ENCODE measurements at regions not wholly inside any gene's neighbourhood (a gene's known extent, or its start where the extent isn't known, plus 50 kb on each side); places are given as distances from the start of the nearest gene placed in this dataset.
"Not testable (repeated sequence)": the region's sequence is repeated elsewhere in the genome, so short reads cannot be mapped to it uniquely, and the experiment has no call there.

- no peak for DNase-seq (ENCODE audit: low read depth, low spot score)
Observed at GRCh38 chr11:57941875-57942274, 81.8 kb upstream of the OR9Q1 start.

GRCh38 chr11:57942808-57943207 is 80.9 kb upstream of the OR9Q1 start:
- intact Hi-C loops (cut with micrococcal nuclease; ENCODE audit: unreplicated experiment) (no loop called here), in situ Hi-C loops (cut with HindIII; ENCODE audit: low pct_unique_long_range_greater_than_20kb, low sequenced_read_pairs) (no loop called here)
- ChIA-PET CTCF (no interaction called here), POLR2A (no interaction called here)
- H3K4me3 ChIP-seq (ENCODE audit: low read depth in 2 of 2, low read length in 2 of 2): no peak overlapping the region
- no peak for DNase-seq (ENCODE audit: low read depth, low spot score)
- no peaks in the 10 kb centered on the region for H3K36me3 ChIP-seq (ENCODE audit: control insufficient read depth, insufficient read depth, low read length)
- H3K27ac ChIP-seq (ENCODE audit: low read length): no peak overlapping the region
- no peaks in the 10 kb centered on the region for H3K9me3 ChIP-seq (ENCODE audit: control insufficient read depth, insufficient read depth, low read depth, low read length)
- BruUV-seq (replicated peaks): no TSS peak
- H3K4me1 ChIP-seq (ENCODE audit: control insufficient read depth, insufficient read depth, low read length): no peaks in the 10 kb centered on the region
- no peaks in the 10 kb centered on the region; the same call in 1 of the 2 replicates for H3K27me3 ChIP-seq (ENCODE audit: control insufficient read depth, insufficient read depth, low read length)
- TF ChIP-seq CTCF (IDR thresholded peaks at IDR 0.05) (no peak), SIN3A (IDR thresholded peaks at IDR 0.05; ENCODE audit: borderline replicate concordance, insufficient read depth, low read depth, low read length) (no peak), TCF7L2 (IDR thresholded peaks at IDR 0.05; ENCODE audit: low read depth, low read length) (no peak), REST (IDR thresholded peaks at IDR 0.05; ENCODE audit: insufficient read depth in 1 of 2, low read depth in 2 of 2, low read length in 1 of 2) (no peak), POLR2AphosphoS5 (IDR thresholded peaks at IDR 0.05; ENCODE audit: low read depth, low read length) (no peak)
- ATAC-seq: no peak

More at GRCh38 chr11:57941875-57942274, 81.8 kb upstream of the OR9Q1 start:
- Histone ChIP-seq H3K27ac (ENCODE audit: low read length) (no peak overlapping the region), H3K36me3 (ENCODE audit: control insufficient read depth, insufficient read depth, low read length) (no peaks in the 10 kb centered on the region), H3K4me1 (ENCODE audit: control insufficient read depth, insufficient read depth, low read length) (no peaks in the 10 kb centered on the region), H3K4me3 (ENCODE audit: low read depth in 2 of 2, low read length in 2 of 2) (no peak overlapping the region), H3K27me3 (ENCODE audit: control insufficient read depth, insufficient read depth, low read length) (no peaks in the 10 kb centered on the region; the same call in 1 of the 2 replicates), H3K9me3 (ENCODE audit: control insufficient read depth, insufficient read depth, low read depth, low read length) (no peaks in the 10 kb centered on the region)
- intact Hi-C loops (cut with micrococcal nuclease; ENCODE audit: unreplicated experiment): no loop called here
- in situ Hi-C loops (cut with HindIII; ENCODE audit: low pct_unique_long_range_greater_than_20kb, low sequenced_read_pairs): no loop called here
- TF ChIP-seq POLR2AphosphoS5 (IDR thresholded peaks at IDR 0.05; ENCODE audit: low read depth, low read length): no peak
- no peak for TF ChIP-seq TCF7L2 (IDR thresholded peaks at IDR 0.05; ENCODE audit: low read depth, low read length)
- TF ChIP-seq CTCF (IDR thresholded peaks at IDR 0.05): no peak
- no peak for TF ChIP-seq SIN3A (IDR thresholded peaks at IDR 0.05; ENCODE audit: borderline replicate concordance, insufficient read depth, low read depth, low read length)
- no peak for TF ChIP-seq REST (IDR thresholded peaks at IDR 0.05; ENCODE audit: insufficient read depth in 1 of 2, low read depth in 2 of 2, low read length in 1 of 2)
- no peak for ATAC-seq
- no TSS peak for BruUV-seq (replicated peaks)
- POLR2A ChIA-PET: no interaction called here
- CTCF ChIA-PET: no interaction called here

- POLR2A ChIA-PET; CTCF ChIA-PET; BruUV-seq (replicated peaks); H3K27ac ChIP-seq (ENCODE audit: low read length); H3K4me1 ChIP-seq (ENCODE audit: control insufficient read depth, insufficient read depth, low read length); H3K9me3 ChIP-seq (ENCODE audit: control insufficient read depth, insufficient read depth, low read depth, low read length); intact Hi-C loops (cut with micrococcal nuclease; ENCODE audit: unreplicated experiment); ATAC-seq; DNase-seq (ENCODE audit: low read depth, low spot score); H3K4me3 ChIP-seq (ENCODE audit: low read depth in 2 of 2, low read length in 2 of 2); in situ Hi-C loops (cut with HindIII; ENCODE audit: low pct_unique_long_range_greater_than_20kb, low sequenced_read_pairs); H3K36me3 ChIP-seq (ENCODE audit: control insufficient read depth, insufficient read depth, low read length); H3K27me3 ChIP-seq (ENCODE audit: control insufficient read depth, insufficient read depth, low read length): not testable (repeated sequence)
Observed at GRCh38 chr11:57943766-57944165, 79.9 kb upstream of the OR9Q1 start.

All from Panc1 (cell line).